Lower leg skin (tissue), 3 donors: ENCODE measurements at regions not wholly inside any gene's neighbourhood (a gene's known extent, or its start where the extent isn't known, plus 50 kb on each side); places are given as distances from the start of the nearest gene placed in this dataset.

Experiments used
- POLR2A ChIP-seq, 2 donors: fragments of 450-650 bp; IDR thresholded peaks; one replicate each; pipeline ENCODE4 v1.6.1; 2016 to 2017; ENCODE audit warnings: antibody characterized with exemption in 2 of 2, mild to moderate bottlenecking in 1 of 2, moderate library complexity in 1 of 2
- TF ChIP-seq, protein P1 (sequence below), 3 donors: fragments of 450-650 bp; IDR thresholded peaks; one replicate each; pipeline ENCODE4 v1.5.1; 2016; ENCODE audit warnings: antibody characterized with exemption in 3 of 3, mild to moderate bottlenecking in 3 of 3, moderate library complexity in 2 of 3

DNA sequence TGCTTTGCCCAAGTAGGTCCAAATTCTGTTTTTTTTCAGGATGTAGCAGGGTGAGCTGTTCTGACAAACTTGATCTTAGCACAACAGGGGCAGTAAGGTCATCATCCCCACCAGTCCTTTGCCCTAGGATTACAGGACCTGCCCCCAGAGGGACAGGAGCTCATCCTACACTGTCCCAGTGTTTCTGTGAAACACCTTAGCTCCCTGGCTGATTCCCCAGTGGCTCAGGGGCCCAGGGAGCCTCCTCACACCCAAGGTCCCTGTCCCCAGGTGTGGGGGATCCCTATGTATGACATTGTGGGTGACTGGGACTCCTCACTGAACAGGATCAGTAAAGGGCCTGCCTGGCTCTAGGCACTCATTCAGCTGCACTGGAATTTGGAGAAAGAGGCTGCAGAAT, 191.2 kb downstream of the ANKRD30B start:
- TF ChIP-seq, protein P1, sequence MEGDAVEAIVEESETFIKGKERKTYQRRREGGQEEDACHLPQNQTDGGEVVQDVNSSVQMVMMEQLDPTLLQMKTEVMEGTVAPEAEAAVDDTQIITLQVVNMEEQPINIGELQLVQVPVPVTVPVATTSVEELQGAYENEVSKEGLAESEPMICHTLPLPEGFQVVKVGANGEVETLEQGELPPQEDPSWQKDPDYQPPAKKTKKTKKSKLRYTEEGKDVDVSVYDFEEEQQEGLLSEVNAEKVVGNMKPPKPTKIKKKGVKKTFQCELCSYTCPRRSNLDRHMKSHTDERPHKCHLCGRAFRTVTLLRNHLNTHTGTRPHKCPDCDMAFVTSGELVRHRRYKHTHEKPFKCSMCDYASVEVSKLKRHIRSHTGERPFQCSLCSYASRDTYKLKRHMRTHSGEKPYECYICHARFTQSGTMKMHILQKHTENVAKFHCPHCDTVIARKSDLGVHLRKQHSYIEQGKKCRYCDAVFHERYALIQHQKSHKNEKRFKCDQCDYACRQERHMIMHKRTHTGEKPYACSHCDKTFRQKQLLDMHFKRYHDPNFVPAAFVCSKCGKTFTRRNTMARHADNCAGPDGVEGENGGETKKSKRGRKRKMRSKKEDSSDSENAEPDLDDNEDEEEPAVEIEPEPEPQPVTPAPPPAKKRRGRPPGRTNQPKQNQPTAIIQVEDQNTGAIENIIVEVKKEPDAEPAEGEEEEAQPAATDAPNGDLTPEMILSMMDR (IDR thresholded peaks at IDR 0.05), result no peak
- TF ChIP-seq POLR2A (IDR thresholded peaks at IDR 0.05), result no peak
